HG03432 (cell line): ENCODE measurements at regions not wholly inside any gene's neighbourhood (a gene's known extent, or its start where the extent isn't known, plus 50 kb on each side); places are given as distances from the start of the nearest gene placed in this dataset.

Experiments
- ATAC-seq: cut with Tn5 transposase; IDR thresholded peaks from one replicate; pipeline ENCODE4 v1.9.1; 2021; ENCODE audit warnings: mild to moderate bottlenecking, moderate library complexity; ENCODE audit not compliant: unreplicated experiment

- no peak for ATAC-seq
Measured at GRCh38 chr6:37105148-37106050, 64.6 kb upstream of the PIM1 start.

DNA sequence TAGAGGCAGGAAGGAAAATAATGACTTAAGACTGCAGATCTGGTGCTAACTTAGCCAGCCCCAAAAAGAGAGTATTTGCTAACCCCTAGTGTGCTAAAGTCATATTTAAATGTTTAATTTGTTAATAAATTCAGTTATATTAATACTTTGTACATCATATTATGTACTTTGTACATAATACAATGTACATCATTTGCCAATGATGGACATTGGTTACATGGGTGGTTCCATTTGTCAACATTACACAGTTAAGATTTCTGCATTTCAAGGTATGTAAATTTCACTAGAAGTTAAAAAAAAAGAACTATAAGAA is 63.9 kb upstream of the PIM1 start:
- no peak for ATAC-seq

DNA sequence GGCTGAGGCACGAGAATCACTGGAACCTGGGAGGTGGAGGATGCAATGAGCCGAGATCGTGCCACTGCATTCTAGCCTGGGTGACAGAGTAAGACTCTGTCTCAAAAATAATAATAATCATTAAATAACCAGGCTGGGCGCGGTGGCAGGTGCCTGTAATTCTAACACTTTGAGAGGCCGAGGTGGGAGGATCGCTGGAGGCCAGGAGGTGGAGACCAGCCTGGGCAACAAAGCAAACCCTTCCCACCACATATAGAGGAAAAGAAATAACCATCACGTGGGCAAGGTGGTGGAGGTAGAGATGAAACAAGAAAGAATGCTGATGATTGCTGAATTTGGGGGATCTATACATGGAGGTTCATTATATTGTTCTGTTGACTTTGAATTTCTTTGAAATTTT is 63.4 kb upstream of the PIM1 start:
- no peak for ATAC-seq

GRCh38 chr6:37106982-37107491 is 62.9 kb upstream of the PIM1 start:
- no peak for ATAC-seq

DNA sequence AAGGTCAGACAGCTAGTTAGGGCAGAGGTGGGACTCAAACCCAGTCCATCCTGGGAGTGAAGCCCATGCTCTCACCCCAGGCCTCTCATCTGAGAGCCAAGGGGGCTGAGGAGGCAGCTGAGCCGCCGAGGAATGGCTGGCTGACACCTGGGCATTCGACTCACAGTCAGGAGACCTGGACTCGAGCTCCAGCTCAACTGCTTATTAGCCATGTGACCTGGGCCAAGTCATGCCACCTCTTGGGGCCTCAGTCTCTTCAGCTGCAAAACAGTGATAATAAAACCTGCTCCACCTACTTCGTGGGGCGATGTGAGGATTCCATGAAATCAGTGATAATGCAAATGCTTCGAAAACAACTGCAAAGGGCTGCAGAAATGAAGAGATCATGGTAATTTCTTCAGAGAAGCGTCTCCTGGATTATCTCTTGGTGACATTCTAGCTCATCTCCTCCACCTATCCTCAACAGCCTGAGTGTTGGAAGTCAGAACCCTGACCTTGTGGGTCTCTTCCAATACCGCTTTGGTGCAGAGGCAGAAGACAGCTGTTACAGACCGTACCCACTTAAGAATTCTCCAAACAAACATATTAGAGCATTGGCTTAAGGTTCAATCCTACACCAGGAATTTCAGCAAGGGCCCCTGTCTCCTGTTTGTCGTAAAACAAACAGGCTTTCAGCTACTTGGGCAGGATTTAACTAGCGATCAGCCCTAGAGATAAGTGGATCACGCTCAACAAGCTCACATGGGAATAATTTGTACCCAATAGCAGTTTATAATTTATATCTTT is 60.0 kb upstream of the PIM1 start:
- ATAC-seq, result no peak

- ATAC-seq, result no peak
Measured at GRCh38 chr6:37110500-37111461, 59.2 kb upstream of the PIM1 start.

GRCh38 chr6:37113976-37114375 is 56.0 kb upstream of the PIM1 start:
- no peak for ATAC-seq

GRCh38 chr6:37114612-37115011 is 55.3 kb upstream of the PIM1 start:
- ATAC-seq, result no peak

DNA sequence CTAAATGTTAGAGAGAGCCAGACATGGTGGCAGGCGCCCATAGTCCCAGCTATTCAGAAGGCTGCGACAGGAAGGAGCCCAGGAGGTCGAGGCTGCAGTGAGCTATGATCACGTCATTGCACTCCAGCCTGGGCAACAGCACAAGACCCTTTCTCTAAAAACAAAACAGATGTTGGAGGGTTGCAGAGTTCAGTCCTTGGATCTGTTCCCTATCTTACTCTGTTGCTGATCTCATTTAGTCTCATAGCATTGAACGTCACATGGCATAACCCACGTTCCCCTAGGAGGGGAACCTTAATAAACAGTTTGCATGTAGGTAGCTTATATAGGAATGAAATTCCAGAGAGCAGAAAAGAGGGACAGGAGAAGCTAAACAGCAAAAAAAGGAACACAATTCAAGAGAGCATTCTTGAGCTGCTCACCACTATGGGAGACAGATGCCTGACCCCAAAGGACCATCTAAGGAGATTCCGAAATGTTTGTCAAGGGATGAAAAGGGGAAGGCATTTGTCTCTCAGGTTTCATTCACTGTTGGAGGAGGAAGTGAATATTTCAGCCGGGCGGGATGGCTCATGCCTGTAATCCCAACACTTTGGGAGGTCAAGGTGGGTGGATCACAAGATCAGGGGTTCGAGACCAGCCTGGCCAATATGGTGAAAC is 54.6 kb upstream of the PIM1 start:
- ATAC-seq, result no peak

DNA sequence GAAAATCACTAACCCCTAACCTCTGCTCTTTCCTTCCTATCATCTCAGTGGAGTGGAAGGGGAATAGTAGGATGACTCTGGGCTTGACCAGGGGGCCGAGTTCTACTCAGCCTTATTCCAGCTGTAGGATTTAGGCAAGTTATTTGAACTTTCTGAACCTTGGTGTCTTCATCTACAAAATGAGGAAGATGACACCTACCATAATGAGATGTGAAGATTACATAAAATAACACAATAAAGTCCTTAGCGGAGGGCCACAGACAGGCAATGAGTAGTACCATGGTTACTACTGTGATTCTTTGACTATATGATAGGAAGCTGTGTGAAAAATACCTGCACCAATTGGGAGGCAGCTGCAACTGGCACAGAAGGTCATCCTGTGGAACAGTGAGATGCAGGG is 53.6 kb upstream of the PIM1 start:
- ATAC-seq, result no peak

DNA sequence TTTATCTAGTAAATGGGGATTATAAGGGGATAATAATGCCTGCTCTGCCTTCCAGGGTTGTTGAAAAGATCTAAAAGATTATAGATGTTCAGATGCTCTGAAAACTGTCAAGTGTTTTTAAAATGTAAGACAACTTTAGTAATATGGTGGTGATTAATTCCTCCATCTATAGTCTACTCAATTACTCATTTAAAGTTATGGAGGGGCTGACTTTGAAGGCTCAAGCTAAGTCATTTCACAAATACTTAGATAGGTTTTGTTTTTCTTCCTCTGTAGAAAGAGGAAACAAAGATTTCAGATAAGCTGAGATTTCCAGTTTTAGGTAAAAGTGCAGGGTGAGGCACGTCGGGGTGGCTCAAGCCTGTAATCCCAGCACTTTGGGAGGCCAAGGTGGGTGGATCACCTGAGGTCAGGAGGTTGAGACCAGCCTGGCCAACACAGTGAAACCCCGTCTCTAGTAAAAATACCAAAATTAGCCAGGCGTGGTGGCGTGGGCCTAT is 50.5 kb upstream of the PIM1 start:
- ATAC-seq, result no peak
